Renal pelvis (tissue), 1 donor: ENCODE measurements at regions not wholly inside any gene's neighbourhood (a gene's known extent, or its start where the extent isn't known, plus 50 kb on each side); places are given as distances from the start of the nearest gene placed in this dataset.
A peak's percentile ranks its signal among the peaks of the same experiment; 100 is the strongest.
"Not testable (repeated sequence)": the region's sequence is repeated elsewhere in the genome, so short reads cannot be mapped to it uniquely, and the experiment has no call there.

Experiments
- DNase-seq: peaks from one replicate; pipeline ENCODE4 v3.0.0-alpha.2; 2013

- DNase-seq: not testable (repeated sequence)
Measured at GRCh38 chrX:131893857-131894256, 129.2 kb upstream of the STK26 start.

GRCh38 chrX:131894995-131895394 lies 128.1 kb upstream of the STK26 start:
- peak; percentile 46 for DNase-seq

GRCh38 chrX:131895807-131896206 lies 127.3 kb upstream of the STK26 start:
- DNase-seq: no peak

GRCh38 chrX:131901546-131901945 lies 121.6 kb upstream of the STK26 start:
- peak; percentile 12 for DNase-seq

GRCh38 chrX:131907488-131908314 lies 115.4 kb upstream of the STK26 start:
- no peak for DNase-seq

- no peak for DNase-seq
Measured at GRCh38 chrX:131910586-131910985, 112.5 kb upstream of the STK26 start.

- no peak for DNase-seq
Measured at GRCh38 chrX:131915488-131915887, 107.6 kb upstream of the STK26 start.

GRCh38 chrX:131917588-131917987 lies 105.5 kb upstream of the STK26 start:
- DNase-seq: no peak

GRCh38 chrX:131918839-131919238 lies 104.3 kb upstream of the STK26 start:
- no peak for DNase-seq

GRCh38 chrX:131923614-131924250 lies 99.4 kb upstream of the STK26 start:
- no peak for DNase-seq

GRCh38 chrX:131938749-131939148 lies 84.4 kb upstream of the STK26 start:
- DNase-seq: no peak

- DNase-seq: no peak
Measured at GRCh38 chrX:131942034-131942433, 81.1 kb upstream of the STK26 start.

- no peak for DNase-seq
Measured at GRCh38 chrX:131944936-131945902, 77.9 kb upstream of the STK26 start.

- DNase-seq: no peak
Measured at GRCh38 chrX:131951166-131951565, 71.9 kb upstream of the STK26 start.

GRCh38 chrX:131955099-131955777 lies 67.9 kb upstream of the STK26 start:
- DNase-seq: no peak

- no peak for DNase-seq
Measured at GRCh38 chrX:131958724-131959123, 64.4 kb upstream of the STK26 start.

- no peak for DNase-seq
Measured at GRCh38 chrX:131970347-131970746, 52.8 kb upstream of the STK26 start.
